WERI-Rb-1 (cell line): ENCODE measurements at regions not wholly inside any gene's neighbourhood (a gene's known extent, or its start where the extent isn't known, plus 50 kb on each side); places are given as distances from the start of the nearest gene placed in this dataset.
"Not testable (repeated sequence)": the region's sequence is repeated elsewhere in the genome, so short reads cannot be mapped to it uniquely, and the experiment has no call there.

ENCODE experiments used
- DNase-seq: peaks from one replicate; pipeline ENCODE4 v3.0.0-alpha.2; 2020
- H3K27ac ChIP-seq: fragments of 250-450 bp; sonication (Bioruptor Pico); 2 replicates; pipeline ENCODE4 v1.5.1; 2020; ENCODE audit warnings: mild to moderate bottlenecking, moderate library complexity
- H3K27me3 ChIP-seq: fragments of 250-450 bp; sonication (Bioruptor Pico); 2 replicates; pipeline ENCODE4 v1.5.1; 2021; ENCODE audit warnings: mild to moderate bottlenecking, low read depth, moderate library complexity; ENCODE audit not compliant: insufficient read depth, severe bottlenecking
- H3K36me3 ChIP-seq: fragments of 250-450 bp; sonication (Bioruptor Pico); 2 replicates; pipeline ENCODE4 v1.5.1; 2020; ENCODE audit warnings: mild to moderate bottlenecking, moderate library complexity
- H3K4me3 ChIP-seq: 2 replicates; pipeline ENCODE4 v1.5.1; 2011; ENCODE audit warnings: low read depth, mild to moderate bottlenecking, control low read depth, low read length
- H3K9me3 ChIP-seq: fragments of 250-450 bp; sonication (Bioruptor Pico); 2 replicates; pipeline ENCODE4 v1.5.1; 2021; ENCODE audit warnings: mild to moderate bottlenecking, moderate library complexity; ENCODE audit not compliant: severe bottlenecking
- TF ChIP-seq, protein P1 (sequence below): IDR thresholded peaks from 2 replicates; pipeline ENCODE4 v1.5.1; 2011; ENCODE audit warnings: low read depth, mild to moderate bottlenecking, control low read depth, inconsistent platforms, low read length

DNA sequence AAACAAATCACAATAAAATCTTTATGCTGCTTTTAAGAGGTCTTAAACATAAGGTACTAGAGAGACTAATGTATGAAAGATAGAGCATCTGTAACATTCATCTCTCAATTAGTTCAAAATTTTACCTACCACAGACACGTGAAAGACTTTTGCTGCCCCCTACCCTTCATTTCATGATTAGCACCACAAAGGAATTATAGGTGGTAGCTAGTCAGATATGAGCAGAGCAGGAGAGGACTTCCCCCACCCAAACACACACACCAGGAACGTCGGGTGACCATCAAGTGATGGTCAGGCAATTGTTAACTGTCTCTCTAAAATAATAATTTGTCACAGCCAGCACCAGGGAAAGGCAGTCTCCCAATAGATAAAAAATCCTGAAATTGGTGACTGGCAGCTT is 1531.7 kb upstream of the SPRY2 start:
- Histone ChIP-seq H3K27ac (no peak overlapping the region), H3K36me3 (no peaks in the 10 kb centered on the region), H3K4me3 (no peak overlapping the region), H3K9me3 (no peaks in the 10 kb centered on the region), H3K27me3 (no peaks in the 10 kb centered on the region)
- DNase-seq: peak; percentile 29
- TF ChIP-seq, protein P1, sequence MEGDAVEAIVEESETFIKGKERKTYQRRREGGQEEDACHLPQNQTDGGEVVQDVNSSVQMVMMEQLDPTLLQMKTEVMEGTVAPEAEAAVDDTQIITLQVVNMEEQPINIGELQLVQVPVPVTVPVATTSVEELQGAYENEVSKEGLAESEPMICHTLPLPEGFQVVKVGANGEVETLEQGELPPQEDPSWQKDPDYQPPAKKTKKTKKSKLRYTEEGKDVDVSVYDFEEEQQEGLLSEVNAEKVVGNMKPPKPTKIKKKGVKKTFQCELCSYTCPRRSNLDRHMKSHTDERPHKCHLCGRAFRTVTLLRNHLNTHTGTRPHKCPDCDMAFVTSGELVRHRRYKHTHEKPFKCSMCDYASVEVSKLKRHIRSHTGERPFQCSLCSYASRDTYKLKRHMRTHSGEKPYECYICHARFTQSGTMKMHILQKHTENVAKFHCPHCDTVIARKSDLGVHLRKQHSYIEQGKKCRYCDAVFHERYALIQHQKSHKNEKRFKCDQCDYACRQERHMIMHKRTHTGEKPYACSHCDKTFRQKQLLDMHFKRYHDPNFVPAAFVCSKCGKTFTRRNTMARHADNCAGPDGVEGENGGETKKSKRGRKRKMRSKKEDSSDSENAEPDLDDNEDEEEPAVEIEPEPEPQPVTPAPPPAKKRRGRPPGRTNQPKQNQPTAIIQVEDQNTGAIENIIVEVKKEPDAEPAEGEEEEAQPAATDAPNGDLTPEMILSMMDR: peak; percentile 30; the same call in 1 of the 2 replicates

DNA sequence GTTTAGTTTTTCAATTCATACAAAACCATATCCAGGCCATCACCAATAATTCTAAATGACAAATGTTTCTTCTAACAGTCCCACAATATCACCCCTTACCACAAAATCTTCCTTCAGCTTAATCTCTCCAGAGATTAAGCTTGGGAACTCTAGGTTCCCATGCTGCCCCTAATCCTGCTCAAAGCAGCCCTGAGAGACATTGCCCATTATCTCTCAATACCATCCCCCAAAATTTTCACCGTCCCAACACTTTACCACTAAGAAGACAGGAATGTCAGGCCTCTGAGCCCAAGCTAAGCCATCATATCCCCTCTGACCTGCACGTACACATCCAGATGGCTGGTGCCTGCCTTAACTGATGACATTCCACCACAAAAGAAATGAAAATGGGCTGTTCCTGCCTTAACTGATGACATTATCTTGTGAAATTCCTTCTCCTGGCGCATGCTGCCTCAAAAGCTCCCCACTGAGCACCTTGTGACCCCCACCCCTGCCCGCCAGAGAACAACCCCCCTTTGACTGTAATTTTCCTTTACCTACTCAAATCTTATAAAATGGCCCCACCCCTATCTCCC is 1530.9 kb upstream of the SPRY2 start:
- H3K27me3 ChIP-seq, DNase-seq, H3K27ac ChIP-seq, H3K36me3 ChIP-seq, H3K4me3 ChIP-seq, H3K9me3 ChIP-seq: not testable (repeated sequence)

DNA sequence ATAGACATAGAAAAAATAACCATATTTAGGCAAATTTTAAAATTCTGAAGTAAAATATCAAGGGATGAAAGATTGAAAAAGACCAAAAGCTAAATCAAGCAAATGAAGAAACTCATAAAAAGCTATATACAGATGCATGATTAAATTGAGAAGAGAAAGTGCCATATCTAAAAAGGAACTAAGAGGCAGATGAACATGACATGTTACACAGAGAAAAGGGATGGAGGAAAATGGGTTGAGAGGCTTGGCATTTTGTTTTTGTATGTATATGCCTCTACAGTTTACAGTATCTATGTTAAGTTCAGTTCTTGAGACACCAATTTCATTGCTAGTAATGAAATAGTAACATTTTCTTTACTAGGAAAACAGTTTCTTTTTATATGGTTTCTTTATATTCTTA is 1507.4 kb upstream of the SPRY2 start:
- H3K9me3 ChIP-seq: no peaks in the 10 kb centered on the region
- TF ChIP-seq, protein P1: no peak
- no peaks in the 10 kb centered on the region for H3K36me3 ChIP-seq
- no peak for DNase-seq
- H3K27ac ChIP-seq: no peak overlapping the region
- no peak overlapping the region for H3K4me3 ChIP-seq
- no peaks in the 10 kb centered on the region for H3K27me3 ChIP-seq

DNA sequence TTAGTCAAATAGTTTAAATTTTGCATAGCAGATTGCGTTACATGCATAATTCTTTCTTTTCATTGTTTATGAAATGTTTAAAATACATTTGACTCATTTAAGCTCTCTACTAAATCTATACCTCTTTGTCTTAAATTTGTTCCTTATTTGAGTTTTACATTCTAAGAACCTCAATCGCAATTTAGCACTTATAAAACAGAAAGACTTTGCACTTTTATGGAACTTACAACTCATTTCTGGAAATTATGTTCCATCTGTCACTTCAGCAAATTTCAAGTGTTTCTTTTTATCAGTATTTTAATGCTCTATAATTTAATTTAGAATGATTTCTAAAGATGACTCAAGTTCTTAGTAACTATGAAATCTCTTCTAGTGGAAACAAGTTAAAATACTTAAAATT is 1505.8 kb upstream of the SPRY2 start:
- Histone ChIP-seq H3K27me3 (no peaks in the 10 kb centered on the region), H3K4me3 (no peak overlapping the region), H3K27ac (no peak overlapping the region), H3K36me3 (no peaks in the 10 kb centered on the region), H3K9me3 (no peaks in the 10 kb centered on the region)
- DNase-seq: no peak
- TF ChIP-seq, protein P1: no peak

DNA sequence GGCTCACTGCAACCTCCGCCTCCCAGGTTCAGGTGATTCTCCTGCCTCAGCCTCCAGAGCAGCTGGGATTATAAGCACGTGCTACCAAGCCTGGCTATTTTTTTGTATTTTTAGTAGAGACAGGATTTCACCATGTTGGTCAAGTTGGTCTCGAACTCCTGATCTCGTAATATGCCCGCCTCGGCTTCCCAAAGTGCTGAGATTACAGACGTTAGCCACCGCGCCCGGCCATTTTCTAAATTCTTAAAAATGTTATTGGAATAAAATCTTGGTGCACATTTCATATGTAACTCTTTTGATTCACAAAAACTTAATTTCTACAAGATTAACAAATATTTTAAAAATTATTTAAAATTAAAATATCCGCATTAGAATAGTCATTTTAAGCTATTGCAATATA is 1480.3 kb upstream of the SPRY2 start:
- Histone ChIP-seq H3K27me3 (no peaks in the 10 kb centered on the region), H3K9me3 (no peaks in the 10 kb centered on the region), H3K4me3 (no peak overlapping the region), H3K36me3 (no peaks in the 10 kb centered on the region), H3K27ac (no peak overlapping the region)
- TF ChIP-seq, protein P1: no peak
- no peak for DNase-seq

DNA sequence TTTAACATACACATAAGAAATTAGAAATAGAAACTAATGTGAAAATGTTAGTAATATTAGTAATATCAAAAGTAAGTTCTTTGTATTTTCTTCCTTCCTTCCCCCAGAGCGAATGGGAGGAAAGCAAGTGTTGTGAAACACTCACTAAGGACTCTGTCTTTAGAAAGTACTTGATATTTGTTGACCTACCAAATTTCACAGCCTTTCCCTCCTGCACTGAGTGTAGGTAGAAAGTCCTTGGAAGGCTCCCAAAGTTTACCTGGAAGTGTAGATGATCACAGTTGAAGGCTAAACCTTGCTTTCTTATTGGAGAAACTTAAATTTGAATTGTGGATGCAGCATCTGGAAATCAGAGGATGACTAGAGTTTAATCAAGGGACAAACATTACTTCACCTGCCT is 1459.5 kb upstream of the SPRY2 start:
- H3K9me3 ChIP-seq: no peaks in the 10 kb centered on the region
- no peaks in the 10 kb centered on the region for H3K36me3 ChIP-seq
- H3K4me3 ChIP-seq: no peak overlapping the region
- TF ChIP-seq, protein P1: no peak
- H3K27ac ChIP-seq: no peak overlapping the region
- no peak for DNase-seq
- no peaks in the 10 kb centered on the region for H3K27me3 ChIP-seq
